GM12891 (cell line): ENCODE measurements at regions not wholly inside any gene's neighbourhood (a gene's known extent, or its start where the extent isn't known, plus 50 kb on each side); places are given as distances from the start of the nearest gene placed in this dataset.
"Not testable (repeated sequence)": the region's sequence is repeated elsewhere in the genome, so short reads cannot be mapped to it uniquely, and the experiment has no call there.

Source experiments
- POLR2A ChIP-seq: IDR thresholded peaks from 2 replicates; pipeline ENCODE4 v1.6.1; 2011; ENCODE audit warnings: low read depth, low read length, control low read depth
- POLR2AphosphoS5 ChIP-seq: IDR thresholded peaks from 2 replicates; pipeline ENCODE4 v1.6.1; 2011; ENCODE audit warnings: low read depth, low read length, control low read depth
- POU2F2 ChIP-seq: IDR thresholded peaks from 2 replicates; pipeline ENCODE4 v1.6.1; 2011; ENCODE audit warnings: low read depth, mild to moderate bottlenecking, control low read depth, low read length, moderate library complexity

DNA sequence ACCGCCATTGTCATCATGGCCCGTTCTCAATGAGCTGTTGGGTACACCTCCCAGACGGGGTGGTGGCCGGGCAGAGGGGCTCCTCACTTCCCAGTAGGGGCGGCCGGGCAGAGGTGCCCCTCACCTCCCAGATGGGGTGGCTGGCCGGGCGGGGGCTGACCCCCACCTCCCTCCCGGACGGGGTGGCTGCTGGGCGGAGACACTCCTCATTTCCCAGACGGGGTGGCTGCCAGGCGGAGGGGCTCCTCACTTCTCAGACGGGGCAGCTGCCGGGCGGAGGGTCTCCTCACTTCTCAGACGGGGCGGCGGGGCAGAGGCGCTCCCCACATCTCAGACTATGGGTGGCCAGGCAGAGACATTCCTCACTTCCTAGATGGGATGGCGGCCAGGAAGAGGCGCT lies 505.1 kb downstream of the LRRC70 start:
- TF ChIP-seq POLR2AphosphoS5, POU2F2, POLR2A: not testable (repeated sequence)
